ENCODE measurements at regions not wholly inside any gene's neighbourhood (a gene's known extent, or its start where the extent isn't known, plus 50 kb on each side); places are given as distances from the start of the nearest gene placed in this dataset.
"Not testable (repeated sequence)": the region's sequence is repeated elsewhere in the genome, so short reads cannot be mapped to it uniquely, and the experiment has no call there.

DNA sequence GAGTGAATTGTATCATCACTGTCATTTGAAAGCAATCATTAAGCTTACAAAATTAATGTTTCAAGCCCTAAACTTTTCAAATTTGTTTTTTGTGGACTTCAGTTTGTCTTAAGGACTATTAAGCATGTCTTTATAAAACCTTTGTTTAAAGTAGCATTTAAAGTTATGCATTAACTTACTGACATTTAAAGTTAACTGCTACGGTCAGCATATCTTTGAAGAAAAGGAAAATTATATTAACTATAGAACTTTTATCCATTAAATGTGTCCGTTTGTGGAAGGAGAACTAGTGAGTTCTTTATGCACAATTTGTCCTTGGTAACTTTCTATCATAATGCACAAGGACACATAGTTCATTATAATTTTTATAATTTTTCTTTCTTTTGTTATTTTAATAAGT lies 103.4 kb downstream of the FANCF start:
- in situ Hi-C loops (cut with MboI; ENCODE audit: low pct_unique_long_range_greater_than_20kb, low sequenced_read_pairs, unreplicated experiment) = no loop called here
- TF ChIP-seq, protein P1, sequence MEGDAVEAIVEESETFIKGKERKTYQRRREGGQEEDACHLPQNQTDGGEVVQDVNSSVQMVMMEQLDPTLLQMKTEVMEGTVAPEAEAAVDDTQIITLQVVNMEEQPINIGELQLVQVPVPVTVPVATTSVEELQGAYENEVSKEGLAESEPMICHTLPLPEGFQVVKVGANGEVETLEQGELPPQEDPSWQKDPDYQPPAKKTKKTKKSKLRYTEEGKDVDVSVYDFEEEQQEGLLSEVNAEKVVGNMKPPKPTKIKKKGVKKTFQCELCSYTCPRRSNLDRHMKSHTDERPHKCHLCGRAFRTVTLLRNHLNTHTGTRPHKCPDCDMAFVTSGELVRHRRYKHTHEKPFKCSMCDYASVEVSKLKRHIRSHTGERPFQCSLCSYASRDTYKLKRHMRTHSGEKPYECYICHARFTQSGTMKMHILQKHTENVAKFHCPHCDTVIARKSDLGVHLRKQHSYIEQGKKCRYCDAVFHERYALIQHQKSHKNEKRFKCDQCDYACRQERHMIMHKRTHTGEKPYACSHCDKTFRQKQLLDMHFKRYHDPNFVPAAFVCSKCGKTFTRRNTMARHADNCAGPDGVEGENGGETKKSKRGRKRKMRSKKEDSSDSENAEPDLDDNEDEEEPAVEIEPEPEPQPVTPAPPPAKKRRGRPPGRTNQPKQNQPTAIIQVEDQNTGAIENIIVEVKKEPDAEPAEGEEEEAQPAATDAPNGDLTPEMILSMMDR (IDR thresholded peaks at IDR 0.05; ENCODE audit: extremely low read depth, insufficient read depth, missing control alignments) = no peak
- DNase-seq (ENCODE audit: low spot score) = no peak

DNA sequence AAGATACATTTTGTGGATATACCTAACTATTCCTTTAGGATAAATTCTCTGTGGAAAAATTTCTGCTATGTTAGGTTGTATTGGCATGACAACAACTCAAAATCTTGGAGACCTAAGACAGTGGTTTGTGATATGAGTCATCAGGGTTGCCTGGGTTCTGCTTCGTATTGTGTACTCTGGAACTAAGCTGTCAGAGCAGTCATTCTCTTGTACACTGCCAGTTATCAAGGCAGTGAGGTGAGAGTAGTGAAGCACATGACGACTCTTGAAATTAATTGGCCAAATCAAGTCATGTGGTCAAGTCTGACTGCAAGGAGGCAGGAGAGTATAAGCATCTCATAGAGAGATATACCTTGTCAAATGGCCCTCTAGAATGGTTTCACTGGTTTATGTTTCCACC lies 104.4 kb downstream of the FANCF start:
- TF ChIP-seq, protein P1 (IDR thresholded peaks at IDR 0.05; ENCODE audit: extremely low read depth, insufficient read depth, missing control alignments) = no peak
- in situ Hi-C loops (cut with MboI; ENCODE audit: low pct_unique_long_range_greater_than_20kb, low sequenced_read_pairs, unreplicated experiment) = no loop called here
- DNase-seq (ENCODE audit: low spot score) = no peak

DNA sequence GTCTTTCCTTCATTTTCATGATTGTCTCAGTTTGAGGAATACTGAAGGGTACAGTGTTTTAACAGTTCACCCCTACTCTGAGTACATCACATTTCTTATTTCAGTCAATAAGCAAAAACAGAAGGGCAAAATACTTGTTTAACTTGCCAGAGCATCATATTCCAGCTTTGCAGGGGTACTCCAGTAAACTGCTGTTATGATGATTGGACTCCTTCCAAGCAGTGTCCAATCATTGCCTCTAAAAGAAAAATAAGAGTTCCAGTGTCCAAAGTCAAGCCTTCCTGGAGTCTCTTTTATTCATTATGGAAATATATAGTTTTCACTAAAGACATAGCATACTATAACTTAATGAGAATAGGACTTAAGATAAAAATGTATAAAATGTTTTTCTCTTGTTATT lies 105.1 kb downstream of the FANCF start:
- in situ Hi-C loops (cut with MboI; ENCODE audit: low pct_unique_long_range_greater_than_20kb, low sequenced_read_pairs, unreplicated experiment) = no loop called here
- TF ChIP-seq, protein P1 (IDR thresholded peaks at IDR 0.05; ENCODE audit: extremely low read depth, insufficient read depth, missing control alignments) = no peak
- no peak for DNase-seq (ENCODE audit: low spot score)

DNA sequence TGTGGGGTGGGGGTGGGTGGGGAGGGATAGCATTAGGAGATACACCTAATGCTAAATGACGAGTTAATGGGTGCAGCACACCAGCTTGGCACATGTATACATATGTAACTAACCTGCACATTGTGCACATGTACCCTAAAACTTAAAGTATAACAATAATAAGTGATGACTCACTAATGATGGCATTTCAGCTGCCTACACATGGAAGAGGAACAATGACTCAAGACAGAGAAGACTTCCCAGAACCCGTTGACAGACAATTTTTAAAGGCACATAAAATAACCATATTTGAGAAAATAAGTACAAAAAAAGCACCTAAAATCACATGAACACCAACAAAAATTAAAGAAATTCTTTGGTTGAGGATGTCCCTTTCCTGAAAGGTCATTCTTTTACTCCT lies 107.3 kb downstream of the FANCF start:
- in situ Hi-C loops (cut with MboI; ENCODE audit: low pct_unique_long_range_greater_than_20kb, low sequenced_read_pairs, unreplicated experiment) = not testable (repeated sequence)

DNA sequence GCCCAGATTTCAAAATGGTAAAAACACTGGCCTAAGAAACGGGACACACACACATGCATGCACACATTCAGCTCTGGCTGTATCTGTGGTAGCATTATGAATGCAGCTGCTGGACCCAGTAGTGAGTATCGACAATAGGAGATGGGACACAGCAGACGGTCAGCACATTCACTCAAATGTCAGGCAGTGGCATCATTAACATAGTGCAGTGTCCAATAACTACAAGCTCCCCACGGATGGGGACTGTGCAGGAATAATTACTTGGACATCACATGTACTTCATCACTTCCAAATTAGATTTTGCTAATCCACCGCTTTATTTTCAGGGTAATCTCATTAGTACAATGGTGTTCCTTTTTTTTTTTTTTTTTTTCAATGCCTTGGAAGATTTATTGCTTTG lies 109.5 kb downstream of the FANCF start:
- TF ChIP-seq, protein P1 (IDR thresholded peaks at IDR 0.05; ENCODE audit: extremely low read depth, insufficient read depth, missing control alignments) = no peak
- no peak for DNase-seq (ENCODE audit: low spot score)
- in situ Hi-C loops (cut with MboI; ENCODE audit: low pct_unique_long_range_greater_than_20kb, low sequenced_read_pairs, unreplicated experiment) = no loop called here

More for the DNA sequence above, 107.3 kb downstream of the FANCF start:
- DNase-seq (ENCODE audit: low spot score) = not testable (repeated sequence)

DNA sequence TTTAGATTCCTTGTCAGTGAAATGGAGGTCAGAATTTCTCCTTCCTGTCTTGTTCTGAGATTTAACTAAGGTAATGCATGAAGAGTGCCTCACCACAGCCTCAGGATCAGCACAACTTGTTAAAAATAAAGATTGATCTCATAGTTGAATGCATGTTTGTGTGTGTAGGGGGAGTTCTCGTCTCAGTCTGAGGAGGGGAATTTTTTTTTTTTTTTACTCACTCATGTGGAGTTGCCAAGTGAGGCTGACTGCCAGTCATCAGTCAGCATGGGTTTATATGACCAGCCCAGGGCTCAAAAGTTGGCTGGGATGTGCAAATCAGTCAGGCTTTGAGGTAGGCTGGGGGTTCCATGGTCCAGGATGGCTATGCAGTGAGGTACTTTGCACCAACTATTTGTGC lies 113.2 kb downstream of the FANCF start:
- no peak for DNase-seq (ENCODE audit: low spot score)
- TF ChIP-seq, protein P1 (IDR thresholded peaks at IDR 0.05; ENCODE audit: extremely low read depth, insufficient read depth, missing control alignments) = no peak
- in situ Hi-C loops (cut with MboI; ENCODE audit: low pct_unique_long_range_greater_than_20kb, low sequenced_read_pairs, unreplicated experiment) = no loop called here

DNA sequence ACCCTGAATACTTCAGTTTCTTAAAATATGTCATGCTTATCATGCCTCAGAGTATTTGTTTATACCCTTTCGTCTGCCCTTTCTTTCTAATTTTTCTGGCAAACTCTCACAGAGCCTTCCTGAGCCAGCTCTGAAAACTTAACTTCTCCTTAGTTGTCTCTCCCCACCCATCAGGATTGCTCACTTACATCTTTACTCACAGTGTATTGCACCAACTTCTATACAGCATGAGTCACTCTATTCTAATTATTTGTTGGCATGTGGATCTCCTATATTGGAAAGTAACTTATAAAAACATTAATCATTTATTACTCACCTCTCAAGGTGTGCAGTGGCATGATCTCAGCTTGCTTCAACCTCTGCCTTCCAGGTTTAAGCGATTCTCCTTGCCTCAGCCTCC lies 114.9 kb downstream of the FANCF start:
- no peak for DNase-seq (ENCODE audit: low spot score)
- TF ChIP-seq, protein P1 (IDR thresholded peaks at IDR 0.05; ENCODE audit: extremely low read depth, insufficient read depth, missing control alignments) = no peak
- in situ Hi-C loops (cut with MboI; ENCODE audit: low pct_unique_long_range_greater_than_20kb, low sequenced_read_pairs, unreplicated experiment) = no loop called here
